Activated gamma-delta T cell treated with anti-CD3 and anti-CD28 coated beads, Interleukin-2, amount 50 U/mL, for 16 hours (primary cell): ENCODE measurements at regions not wholly inside any gene's neighbourhood (a gene's known extent, or its start where the extent isn't known, plus 50 kb on each side); places are given as distances from the start of the nearest gene placed in this dataset.
"Not testable (repeated sequence)": the region's sequence is repeated elsewhere in the genome, so short reads cannot be mapped to it uniquely, and the experiment has no call there.

Experiments
- DNase-seq: peaks from one replicate; pipeline ENCODE4 v3.0.0-alpha.2; 2020; ENCODE audit warnings: low read depth

DNA sequence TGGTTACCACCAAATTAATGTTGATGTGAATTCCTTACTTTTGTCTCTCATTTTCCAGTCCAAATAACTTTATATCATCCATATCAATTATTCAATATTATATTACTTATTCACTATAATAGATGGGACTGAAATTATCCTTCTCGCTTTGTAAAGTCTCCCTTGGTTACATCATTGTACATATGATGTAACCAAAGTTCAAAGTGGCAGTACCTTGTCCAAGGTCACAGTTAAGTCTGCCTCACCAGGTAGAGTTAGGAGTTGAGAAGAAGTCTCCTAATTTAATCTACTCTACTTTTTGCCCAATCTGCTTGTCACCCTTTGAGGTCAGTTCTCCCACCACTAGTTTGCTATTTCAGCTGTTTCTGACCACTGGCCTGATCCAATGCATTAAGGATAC, 83.7 kb upstream of the CLINT1 start:
- no peak for DNase-seq

DNA sequence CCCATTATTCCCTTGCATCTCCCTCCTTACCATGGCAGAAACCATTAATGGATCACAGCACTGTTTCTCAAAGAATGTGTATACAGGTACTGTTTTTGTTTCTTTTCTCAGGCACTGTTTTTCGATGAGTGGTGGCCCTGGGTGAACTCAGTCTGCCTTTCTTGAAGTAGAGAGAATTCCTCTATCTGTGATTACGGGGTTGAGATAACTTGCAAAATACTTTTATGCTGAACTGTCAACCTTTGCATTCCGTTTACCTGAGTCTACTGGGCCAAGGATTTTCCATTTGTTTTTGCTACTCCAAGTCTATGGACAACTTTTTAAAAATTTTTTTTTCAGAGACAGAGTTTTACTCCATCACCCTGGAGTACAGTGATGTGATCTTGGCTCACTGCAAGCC, 82.7 kb upstream of the CLINT1 start:
- no peak for DNase-seq

DNA sequence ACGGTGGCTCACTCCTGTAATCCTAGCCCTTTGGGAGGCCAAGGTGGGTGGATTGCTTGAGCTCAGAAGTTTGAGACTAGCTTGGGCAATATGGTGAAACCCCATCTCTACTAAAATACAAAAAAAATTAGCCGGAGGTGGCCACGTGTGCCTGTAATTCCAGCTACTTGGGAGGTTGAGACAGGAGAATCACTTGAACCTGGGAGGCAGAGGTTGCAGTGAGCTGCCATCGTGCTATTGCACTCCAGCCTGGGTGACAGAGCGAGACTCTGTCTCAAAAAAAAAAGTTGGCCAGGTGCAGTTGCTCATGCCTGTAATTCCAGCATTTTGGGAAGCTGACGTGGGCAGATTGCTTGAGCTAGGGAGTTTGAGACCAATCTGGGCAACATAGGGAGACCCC, 79.2 kb upstream of the CLINT1 start:
- not testable (repeated sequence) for DNase-seq

DNA sequence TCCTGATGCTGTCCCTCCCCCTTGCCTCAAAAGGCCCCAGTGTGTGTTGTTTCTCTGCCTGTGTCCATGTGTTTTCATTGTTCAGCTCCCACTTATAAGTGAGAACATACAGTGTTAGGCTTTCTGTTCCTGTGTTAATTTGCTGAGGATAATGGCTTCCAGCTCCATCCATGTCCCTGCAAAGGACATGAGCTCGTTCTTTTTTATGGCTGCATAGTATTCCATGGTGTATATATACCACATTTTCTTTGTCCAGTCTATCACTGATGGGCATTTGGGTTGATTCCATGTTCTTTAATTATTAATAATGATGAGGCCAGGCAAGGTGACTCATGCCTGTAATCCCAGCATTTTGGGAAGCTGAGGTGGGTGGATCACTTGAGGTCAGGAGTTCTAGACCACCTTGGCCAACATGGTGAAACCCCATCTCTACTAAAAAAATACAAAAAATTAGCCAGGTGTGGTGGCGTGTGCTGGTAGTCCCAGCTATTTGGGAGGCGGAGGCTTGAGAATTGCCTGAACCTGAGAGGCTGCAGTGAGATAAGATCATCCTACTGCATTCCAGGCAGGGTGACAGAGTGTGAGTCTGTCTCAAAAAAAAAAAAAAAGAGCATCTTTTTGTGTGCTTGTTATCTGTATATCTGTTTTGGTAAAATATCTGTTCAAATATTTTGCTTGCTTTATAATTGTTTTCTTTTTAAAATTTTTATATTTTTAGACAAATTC, 78.0 kb upstream of the CLINT1 start:
- DNase-seq = not testable (repeated sequence)

DNA sequence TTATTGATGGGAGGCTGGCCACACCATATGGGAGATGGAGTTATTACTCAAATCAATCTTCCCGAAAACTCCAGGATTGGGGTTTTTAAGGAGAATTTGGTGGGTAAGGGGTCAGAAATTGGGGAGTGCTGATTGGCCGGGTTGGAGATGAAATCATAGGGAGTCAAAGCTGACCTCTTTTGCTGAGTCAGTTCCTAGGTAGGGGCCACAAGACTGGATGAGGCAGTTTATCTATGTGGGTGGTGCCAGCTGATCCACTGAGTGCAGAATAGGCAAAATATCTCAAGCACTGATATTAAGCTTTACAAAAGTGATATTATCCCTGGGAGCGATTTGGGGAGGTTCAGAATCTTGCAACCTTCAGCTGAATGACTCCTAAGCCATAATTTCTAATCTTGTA, 75.7 kb upstream of the CLINT1 start:
- no peak for DNase-seq

DNA sequence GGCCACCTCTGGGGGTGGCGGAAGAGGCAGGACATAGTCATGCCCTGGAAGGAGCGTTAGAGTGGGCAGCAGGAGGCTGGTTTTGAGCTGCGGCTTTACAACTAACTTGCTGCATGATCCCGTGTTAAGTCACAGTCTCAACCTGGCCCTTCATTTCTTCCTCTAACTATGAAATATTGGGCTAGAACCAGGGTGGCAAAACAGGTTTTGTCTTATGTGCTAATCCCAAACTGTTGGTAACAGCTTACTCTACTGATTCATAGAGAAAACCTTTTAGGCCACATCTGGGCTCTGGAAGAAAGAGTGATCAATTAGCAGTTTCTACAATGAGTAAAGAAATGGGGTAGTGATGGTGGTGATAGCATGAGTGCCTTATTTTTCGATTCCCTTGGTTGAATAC, 74.1 kb upstream of the CLINT1 start:
- no peak for DNase-seq

DNA sequence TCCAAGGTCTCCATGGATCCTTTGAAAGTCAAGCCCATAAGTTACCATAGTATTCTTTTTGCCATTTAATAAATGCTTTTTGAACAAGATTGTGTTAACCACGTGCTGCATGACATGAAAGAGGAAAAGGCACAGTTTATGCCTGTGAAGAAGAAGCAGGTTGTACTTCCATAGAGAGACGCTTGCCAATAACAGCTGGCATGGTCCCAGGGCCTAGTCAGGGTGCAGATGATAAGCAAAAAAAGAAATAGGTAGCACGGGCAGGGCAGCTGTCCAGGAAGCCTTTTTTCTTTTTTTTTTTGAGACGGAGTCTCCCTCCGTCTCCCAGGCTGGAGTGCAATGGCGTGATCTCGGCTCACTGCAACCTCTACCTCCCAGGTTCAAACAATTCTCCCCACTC, 71.8 kb upstream of the CLINT1 start:
- DNase-seq = no peak

DNA sequence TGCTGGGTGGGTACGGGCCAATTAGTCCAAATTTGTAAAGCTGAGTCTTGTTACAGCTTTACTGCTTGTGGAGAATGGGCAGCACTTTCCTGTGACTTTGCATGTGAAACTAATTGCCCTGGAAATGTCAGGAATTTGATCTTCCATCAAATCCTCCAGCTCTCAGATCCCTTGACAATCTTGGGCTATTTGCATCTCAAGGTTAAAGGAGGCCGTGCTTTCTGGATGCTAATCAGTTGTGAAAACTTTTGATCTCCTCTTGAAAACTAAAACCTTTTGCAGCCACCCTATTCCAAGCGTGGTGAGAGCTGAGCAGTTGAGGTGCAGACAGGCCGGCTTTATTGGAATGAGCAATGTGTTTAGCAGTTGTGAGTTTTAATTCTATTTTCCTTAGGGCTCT, 68.0 kb upstream of the CLINT1 start:
- no peak for DNase-seq

DNA sequence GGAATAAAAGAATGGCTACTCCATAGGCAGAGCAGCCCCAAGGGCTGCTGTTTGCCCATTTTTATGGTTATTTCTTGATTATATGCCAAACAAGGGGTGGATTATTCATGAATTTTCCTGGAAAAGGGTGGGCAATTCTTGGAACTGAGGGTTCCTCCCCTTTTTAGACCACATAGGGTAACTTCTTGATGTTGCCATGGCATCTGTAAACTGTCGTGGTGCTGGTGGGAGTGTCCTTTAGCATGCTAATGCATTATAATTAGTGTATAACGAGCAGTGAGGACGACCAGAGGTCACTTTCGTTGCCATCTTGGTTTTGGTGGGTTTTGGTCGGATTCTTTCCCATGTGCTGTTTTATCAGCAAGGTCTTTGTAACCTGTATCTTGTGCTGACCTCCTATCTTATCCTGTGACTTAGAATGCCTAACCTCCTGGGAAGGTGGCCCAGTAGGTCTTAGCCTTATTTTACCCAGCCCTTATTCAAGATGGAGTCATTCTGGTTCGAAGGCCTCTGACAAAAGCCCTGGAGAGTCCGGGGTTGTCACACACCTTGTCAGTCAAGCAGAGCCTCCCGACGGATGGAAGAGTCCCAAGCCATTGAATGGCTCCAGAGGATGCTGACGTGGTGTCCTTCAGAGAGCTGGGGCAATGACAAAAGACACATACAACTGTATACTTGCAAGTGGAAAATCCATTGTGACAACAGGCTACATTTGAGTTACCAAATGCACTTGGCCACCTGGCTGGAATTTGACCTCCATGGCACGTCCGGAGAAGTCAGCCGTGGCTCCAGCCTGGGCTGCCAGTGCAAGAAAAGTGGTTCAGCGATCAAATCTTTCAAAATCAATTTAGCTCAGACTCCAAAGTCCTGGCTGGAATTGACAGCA, 67.1 kb upstream of the CLINT1 start:
- no peak for DNase-seq

DNA sequence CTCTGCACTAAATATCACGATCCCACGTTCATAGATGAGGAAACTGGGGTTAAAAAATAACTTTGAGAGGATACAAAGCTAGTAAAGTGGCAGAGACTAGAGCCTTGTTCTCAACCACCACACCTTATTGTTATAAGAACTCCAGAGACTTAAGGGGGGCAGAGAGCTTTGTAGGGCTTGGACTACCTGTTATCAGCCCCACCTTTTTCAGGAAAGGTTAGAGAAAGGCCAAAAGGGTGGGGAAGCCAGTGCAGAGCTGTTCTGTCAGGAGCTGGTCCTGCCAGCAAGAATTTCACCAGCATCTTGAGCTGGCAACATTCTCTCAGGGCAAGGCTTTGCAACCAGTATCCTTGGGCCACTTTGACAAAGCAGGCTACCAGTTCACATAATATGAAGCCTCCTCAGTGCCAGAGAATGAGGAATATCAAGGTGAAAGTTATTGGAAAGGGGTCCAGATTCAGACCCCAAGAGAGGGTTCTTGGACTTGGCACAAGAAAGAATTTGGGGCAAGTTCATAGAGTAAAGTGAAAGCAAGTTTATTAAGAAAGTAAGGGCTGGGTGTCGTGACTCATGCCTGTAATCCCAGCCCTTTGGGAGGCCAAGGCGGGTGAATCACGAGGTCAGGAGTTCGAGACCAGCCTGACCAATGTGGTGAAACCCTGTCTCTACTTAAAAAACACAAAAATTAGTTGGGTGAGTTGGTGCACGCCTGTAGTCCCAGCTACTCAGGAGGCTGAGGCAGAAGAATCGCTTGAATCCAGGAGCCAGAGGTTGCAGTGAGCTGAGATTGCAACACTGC, 66.2 kb upstream of the CLINT1 start:
- DNase-seq = no peak

DNA sequence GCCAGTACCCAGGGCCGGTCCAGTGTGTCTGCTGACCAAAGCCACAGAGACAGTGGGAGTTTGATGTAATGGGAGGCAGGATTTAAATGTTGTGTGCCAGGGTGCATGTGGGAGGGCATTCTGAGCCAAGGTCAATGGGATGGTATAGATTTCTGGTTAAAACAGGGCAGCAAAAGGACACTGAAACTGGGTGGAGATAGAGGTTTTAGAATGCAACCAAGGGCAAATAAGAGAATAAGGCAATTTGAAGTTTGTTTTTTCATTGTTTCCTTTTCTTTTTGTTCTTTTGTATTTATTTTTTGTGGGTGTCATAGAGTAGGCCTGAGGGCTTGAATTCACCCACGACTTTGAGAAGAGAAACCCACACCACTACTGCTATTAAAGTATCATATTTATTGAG, 65.5 kb upstream of the CLINT1 start:
- DNase-seq = no peak

DNA sequence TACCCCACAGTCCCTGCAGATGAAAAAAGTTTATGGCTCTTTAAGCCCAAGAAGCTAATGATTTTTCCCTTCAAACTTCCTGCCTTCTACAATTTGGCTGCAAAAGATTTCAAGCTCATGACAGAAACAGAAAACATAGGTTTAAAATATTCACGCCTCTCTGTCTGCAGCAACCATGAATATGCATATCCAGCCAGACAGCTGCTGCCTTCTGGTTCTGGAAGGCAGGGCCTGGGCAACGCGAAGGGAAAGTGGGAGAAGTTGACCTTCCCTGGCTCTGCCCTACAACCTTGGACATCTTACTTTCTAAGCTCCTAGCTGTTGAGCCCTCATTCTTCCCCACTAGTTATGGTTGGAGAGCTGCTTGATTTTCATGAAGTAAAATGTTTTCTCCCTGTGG, 64.8 kb upstream of the CLINT1 start:
- no peak for DNase-seq

DNA sequence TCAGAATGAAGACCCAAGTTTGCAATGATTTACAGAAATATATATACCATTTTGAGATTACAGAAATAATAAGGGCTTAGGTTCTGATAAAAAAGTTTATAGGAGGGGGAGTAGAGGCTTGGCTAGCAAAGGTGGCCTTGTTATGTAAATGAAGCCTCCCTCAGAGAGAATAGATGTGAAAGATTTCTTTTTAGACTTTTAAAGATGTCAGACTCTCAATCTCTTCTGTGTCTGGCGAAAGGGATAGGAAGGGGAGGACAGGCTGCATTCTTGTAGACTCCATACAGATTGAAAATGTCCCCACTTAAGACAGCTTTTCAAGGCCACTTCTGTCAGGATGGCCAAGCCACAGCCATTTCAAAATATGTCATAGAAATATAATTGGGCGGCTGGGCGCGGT, 63.1 kb upstream of the CLINT1 start:
- DNase-seq = no peak

DNA sequence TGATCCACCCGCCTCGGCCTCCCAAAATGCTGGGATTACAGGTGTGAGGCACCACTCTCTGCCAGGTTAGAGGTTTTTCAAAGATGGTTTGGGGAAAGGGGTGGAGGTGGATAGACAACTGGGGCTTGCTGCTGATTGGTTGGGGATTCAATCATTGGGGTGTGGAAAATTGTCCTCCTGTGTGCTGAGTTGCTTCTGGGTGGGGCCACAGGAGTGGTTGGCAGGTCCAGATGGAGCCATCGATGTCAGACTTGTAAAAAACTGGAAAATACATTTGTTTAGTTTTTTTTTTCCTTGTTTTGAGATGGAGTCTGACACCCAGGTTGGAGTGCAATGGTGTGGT, 61.9 kb upstream of the CLINT1 start:
- no peak for DNase-seq

DNA sequence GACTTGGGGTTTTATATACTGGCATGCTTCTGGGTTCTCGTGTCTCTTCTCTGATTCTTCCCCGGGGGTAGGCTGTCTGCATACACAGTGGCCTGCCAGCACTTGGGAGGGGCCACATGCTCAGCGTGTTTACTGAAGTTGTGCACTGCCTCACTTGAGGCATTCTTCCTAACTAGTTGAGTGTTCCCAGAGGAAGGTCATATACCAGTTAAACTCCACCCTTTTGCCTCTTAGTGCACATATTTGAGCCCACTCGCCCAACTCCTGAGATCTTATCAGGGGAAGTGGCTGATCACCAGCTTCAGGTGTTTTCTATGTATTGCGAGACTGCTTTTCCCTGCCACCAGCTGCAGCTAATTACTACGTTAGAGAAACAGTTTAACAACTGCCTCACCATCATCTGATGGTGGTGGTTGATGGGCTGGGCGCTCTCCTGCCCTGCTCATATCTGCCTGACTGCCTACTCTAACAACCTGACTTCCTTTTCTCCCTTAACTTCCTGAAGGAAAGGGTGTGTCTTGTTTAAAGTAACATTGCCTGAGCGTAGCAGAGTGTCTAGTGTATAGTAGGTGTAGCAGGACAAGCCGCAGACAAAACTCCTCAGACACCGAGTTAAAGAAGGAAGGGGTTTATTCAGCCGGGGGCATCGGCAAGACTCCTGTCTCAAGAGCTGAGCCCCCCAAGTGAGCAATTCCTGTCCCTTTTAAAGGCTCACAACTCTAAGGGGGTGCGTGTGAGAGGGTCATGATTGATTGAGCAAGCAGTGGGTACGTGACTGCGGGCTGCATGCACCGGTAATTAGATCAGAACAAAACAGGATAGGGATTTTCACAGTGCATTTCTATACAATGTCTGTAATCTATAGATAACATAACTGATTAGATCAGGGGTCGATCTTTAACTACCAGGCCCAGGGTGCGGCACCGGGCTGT, 60.1 kb upstream of the CLINT1 start:
- no peak for DNase-seq

DNA sequence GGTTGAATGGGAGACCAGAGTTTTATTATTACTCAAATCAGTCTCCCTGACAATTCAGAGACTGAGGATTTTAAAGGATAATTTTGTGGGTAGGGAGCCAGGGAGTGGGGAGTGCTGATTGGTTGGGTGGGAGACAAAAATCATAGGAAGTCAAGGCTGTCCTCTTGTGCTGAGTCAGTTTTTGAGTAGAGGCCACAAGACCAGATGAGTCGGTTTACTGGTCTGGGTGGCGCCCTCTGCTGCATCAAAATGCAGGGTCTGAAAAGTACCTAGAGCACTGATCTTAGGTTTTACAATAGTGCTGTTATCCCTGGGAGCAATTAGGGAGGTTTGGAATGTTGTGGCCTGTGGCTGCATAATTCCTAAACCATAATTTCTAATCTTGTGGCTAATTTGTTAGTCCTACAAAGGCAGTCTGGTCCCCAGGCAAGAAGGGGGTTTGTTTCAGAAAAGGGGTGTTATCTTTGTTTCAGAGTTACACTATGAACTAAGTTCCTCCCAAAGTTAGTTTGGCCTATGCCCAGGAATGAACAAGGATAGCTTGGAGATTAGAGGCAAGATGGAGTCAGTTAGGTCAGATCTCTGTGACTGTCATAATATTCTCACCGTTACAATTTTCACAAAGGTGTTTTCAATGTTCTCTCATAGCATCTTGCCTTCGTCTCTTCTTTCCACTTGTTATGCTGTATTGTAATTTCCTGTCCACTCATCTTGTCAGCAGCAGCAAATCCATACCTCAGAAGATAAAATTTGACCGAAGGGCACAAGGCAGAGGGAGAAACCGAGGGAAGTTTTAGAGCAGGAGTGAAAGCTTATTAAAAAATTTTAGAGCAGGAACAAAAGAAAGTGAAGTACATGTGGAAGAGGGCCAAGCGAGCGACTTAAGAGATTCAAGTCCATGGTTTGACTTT, 59.2 kb upstream of the CLINT1 start:
- peak; percentile 20 for DNase-seq

DNA sequence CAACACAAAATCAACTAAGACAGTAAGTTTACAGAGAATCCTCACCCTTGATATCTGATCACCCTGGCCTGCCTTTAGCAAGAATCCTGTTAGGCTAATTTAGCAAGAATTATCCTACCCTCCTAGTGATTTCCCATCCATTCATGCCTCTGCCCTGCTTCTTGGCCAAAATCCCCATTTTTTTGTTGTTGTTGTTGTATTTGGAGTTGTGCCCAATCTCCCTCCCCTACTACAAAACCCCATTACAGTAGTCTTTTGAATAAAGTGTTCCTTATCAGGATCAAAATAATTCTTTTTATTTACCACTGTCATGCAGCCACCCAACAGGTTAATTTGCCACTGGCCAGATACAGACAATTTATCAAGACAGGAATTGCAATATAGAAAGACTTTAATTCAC, 58.5 kb upstream of the CLINT1 start:
- no peak for DNase-seq

DNA sequence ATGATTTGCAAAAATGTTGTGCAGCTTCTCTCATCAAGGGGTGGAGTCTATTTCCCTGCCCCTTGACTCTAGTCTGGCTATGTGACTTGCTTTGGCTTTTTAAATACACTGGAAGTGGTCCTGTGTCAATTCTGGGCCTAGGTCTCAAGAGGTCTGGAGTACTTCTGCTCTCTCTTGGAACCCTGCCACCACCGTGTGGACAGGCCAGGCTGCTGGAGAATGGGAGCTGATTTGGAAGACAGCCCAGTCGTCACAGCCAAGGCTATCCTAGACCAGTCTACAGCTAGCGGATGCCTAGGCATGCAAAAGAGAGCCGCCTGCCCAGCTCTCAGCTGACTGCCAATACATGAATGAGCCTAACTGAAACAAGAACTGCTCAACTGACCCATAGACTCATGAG, 56.7 kb upstream of the CLINT1 start:
- no peak for DNase-seq

DNA sequence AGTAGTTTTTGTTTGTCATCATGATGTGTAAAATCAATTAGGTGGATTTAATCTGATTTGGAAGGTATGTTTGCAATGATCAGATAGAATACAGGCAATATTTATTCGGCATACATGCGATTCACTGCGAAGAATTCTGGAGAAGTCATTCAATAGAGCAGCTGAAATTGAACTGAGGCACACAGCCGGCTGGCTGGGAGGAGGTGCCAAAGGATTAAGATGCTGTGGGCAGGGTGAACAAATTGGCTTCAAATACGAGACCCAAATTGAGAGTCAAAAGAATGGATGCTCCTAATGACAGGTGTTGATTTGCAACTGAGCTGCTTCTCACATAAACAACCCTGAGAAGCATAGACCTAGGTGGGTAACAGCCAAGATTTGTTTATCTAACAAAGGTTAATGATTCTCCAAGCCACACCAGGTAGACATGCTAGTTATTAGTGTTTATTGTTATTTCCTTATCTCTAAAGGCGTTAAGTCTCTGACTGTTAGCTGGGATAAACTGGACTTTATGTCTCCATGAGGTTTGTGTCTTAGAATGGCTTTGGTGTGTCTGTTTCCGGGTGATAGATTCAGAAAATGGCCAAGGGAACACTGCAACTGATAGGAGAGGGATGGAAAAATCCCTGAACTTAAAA, 55.3 kb upstream of the CLINT1 start:
- no peak for DNase-seq

DNA sequence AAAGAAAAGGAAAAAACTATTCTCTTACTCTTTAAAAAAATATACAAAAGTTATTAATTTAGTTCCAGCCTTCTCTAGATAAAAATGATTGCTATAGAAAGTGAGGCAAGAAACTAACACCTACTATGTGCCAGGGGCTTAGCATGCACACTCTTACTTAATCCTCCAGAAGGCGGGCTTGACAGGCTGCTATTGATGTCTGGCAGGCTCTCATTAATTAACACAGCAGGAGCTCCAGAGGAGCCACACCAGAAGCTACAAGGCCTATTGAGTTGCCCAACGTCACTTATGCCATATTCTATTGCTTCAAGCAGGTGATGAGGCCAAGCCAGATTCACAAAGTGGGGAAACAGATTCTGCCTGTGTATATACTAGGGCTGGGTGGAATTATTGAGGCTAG, 54.6 kb upstream of the CLINT1 start:
- no peak for DNase-seq
